CD4-positive, CD25-positive, alpha-beta regulatory T cell (primary cell): ENCODE measurements at regions not wholly inside any gene's neighbourhood (a gene's known extent, or its start where the extent isn't known, plus 50 kb on each side); places are given as distances from the start of the nearest gene placed in this dataset.

Source experiments
- ATAC-seq, 2 donors: fragments of 150-1000 bp; cut with Tn5 transposase; one replicate each; pipeline ENCODE4 v1.10.0; 2021; ENCODE audit warnings: low read depth in 2 of 2, moderate number of reproducible peaks in 2 of 2, moderate library complexity in 1 of 2
- DNase-seq, 3 donors: peaks; one replicate each; pipeline versions ENCODE4 v3.0.0 to v3.0.0-alpha.2; 2012 to 2022; ENCODE audit warnings: mixed read lengths in 1 of 3
- H3K27ac ChIP-seq: one replicate; pipeline ENCODE4 v1.7.0; 2013; ENCODE audit warnings: mild to moderate bottlenecking, low read length; ENCODE audit not compliant: insufficient read depth, poor library complexity, severe bottlenecking
- H3K27me3 ChIP-seq: one replicate; pipeline ENCODE4 v1.7.0; 2013; ENCODE audit warnings: low read length; ENCODE audit not compliant: control insufficient read depth, insufficient read depth
- H3K36me3 ChIP-seq: one replicate; pipeline ENCODE4 v1.7.0; 2013; ENCODE audit warnings: mild to moderate bottlenecking, low read length, moderate library complexity; ENCODE audit not compliant: control insufficient read depth, insufficient read depth
- H3K4me1 ChIP-seq: 2 replicates; pipeline ENCODE4 v1.7.0; 2013; ENCODE audit warnings: mild to moderate bottlenecking, low read length; ENCODE audit not compliant: insufficient read depth, control insufficient read depth, poor library complexity, severe bottlenecking
- H3K4me3 ChIP-seq: one replicate; pipeline ENCODE4 v1.7.0; 2013; ENCODE audit warnings: low read depth, mild to moderate bottlenecking, low read length, moderate library complexity
- H3K9me3 ChIP-seq, 2 experiments: 1 replicate in 1 of 2; 2 replicates in 1 of 2; pipeline ENCODE4 v1.7.0; 2013; ENCODE audit warnings: low read length in 2 of 2, mild to moderate bottlenecking in 1 of 2, moderate library complexity in 1 of 2; ENCODE audit not compliant: control insufficient read depth in 2 of 2
- H3K27ac Mint-ChIP-seq, 3 donors: one replicate each; pipeline ENCODE4 v1.8.0; 2020 to 2022; ENCODE audit warnings: mild to moderate bottlenecking in 3 of 3, mixed read lengths in 3 of 3, moderate library complexity in 2 of 3
- H3K27me3 Mint-ChIP-seq: one replicate; pipeline ENCODE4 v1.8.0; 2022; ENCODE audit warnings: mild to moderate bottlenecking, mixed read lengths
- H3K36me3 Mint-ChIP-seq: one replicate; pipeline ENCODE4 v1.8.0; 2020; ENCODE audit warnings: mixed read lengths
- H3K4me1 Mint-ChIP-seq, 4 donors: one replicate each; pipeline ENCODE4 v1.8.0; 2020 to 2022; ENCODE audit warnings: mixed read lengths in 4 of 4, mild to moderate bottlenecking in 1 of 4
- H3K4me3 Mint-ChIP-seq, 4 donors: one replicate each; pipeline ENCODE4 v1.8.0; 2020 to 2022; ENCODE audit warnings: mild to moderate bottlenecking in 4 of 4, mixed read lengths in 4 of 4, moderate library complexity in 3 of 4
- H3K9me3 Mint-ChIP-seq, 7 donors: one replicate each; pipeline ENCODE4 v1.8.0; 2020 to 2022; ENCODE audit warnings: mixed read lengths in 7 of 7, mild to moderate bottlenecking in 3 of 7, moderate library complexity in 2 of 7

DNA sequence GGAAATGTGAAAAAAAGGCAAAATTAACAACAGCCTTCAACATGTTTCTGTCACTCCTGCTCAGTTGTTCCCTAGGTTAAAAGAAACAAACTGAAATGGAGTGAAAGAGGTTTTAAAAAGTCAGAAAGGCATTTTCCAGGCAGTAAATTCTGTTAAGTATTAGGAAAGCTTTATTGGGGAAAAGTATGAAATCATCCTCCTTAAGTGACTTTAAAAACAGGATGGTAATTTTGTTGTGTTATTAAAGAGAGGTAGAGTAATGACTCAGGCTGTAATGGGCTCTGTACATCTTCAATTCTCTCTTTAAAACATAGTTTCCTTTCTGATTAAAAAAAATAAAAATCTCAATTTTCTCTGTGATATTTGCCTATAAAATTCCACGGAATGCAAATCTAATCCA lies 81.1 kb downstream of the OTOL1 start:
- no peak overlapping the region for H3K4me3 ChIP-seq
- Mint-ChIP-seq H3K27ac (no peak overlapping the region), H3K4me3 (no peak overlapping the region), H3K27me3 (no peaks in the 10 kb centered on the region), H3K36me3 (no peaks in the 10 kb centered on the region), H3K4me1 (no peaks in the 10 kb centered on the region), H3K9me3 (peaks cover 0 to 4% (median 3%) of the 10 kb centered on the region in 7 donors)
- no peaks in the 10 kb centered on the region for H3K4me1 ChIP-seq
- DNase-seq (no peak), ATAC-seq (no peak)
- no peaks in the 10 kb centered on the region for H3K9me3 ChIP-seq
- no peaks in the 10 kb centered on the region for H3K36me3 ChIP-seq
- H3K27me3 ChIP-seq, result no peaks in the 10 kb centered on the region
- no peak overlapping the region for H3K27ac ChIP-seq

DNA sequence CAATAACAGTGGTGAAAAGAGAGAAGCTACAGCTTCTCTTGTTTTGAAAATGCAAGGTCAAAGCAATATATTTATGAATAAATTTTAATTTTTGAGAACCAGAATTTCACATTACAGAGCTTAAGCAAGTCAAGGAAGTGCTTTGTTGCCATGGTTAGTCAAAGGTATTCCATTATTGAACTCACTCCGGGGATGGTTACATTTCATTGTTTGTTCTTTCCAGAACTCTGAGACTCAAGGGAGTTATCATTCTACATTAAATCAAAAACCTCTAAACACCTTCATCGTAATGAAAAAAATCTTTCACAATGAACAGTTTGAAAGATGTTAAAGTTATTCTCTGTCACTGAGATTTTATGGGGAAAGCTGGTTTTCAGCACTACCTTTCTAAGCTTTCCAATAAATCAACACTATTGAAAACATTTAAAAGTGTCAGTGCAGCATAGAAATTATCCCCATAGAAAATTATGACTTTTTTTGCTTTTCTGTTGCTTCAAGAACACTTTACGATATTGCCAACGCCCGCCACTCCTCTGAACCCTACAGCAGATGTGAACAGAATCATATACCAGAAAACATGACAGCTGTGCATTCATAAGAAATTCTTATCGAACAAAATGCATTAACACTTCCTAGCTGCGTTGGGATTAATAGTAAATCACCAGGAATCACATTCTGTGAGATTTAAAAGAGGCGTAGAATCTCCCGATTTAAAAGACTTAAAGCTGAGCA lies 83.0 kb downstream of the OTOL1 start:
- Histone ChIP-seq H3K27ac (no peak overlapping the region), H3K4me3 (no peak overlapping the region), H3K9me3 (no peaks in the 10 kb centered on the region), H3K27me3 (no peaks in the 10 kb centered on the region), H3K4me1 (no peaks in the 10 kb centered on the region), H3K36me3 (no peaks in the 10 kb centered on the region)
- Mint-ChIP-seq H3K27ac (no peak overlapping the region), H3K4me3 (no peak overlapping the region), H3K9me3 (peaks cover 0 to 4% (median 4%) of the 10 kb centered on the region in 7 donors), H3K4me1 (no peaks in the 10 kb centered on the region), H3K27me3 (no peaks in the 10 kb centered on the region), H3K36me3 (no peaks in the 10 kb centered on the region)
- ATAC-seq (no peak), DNase-seq (no peak)

DNA sequence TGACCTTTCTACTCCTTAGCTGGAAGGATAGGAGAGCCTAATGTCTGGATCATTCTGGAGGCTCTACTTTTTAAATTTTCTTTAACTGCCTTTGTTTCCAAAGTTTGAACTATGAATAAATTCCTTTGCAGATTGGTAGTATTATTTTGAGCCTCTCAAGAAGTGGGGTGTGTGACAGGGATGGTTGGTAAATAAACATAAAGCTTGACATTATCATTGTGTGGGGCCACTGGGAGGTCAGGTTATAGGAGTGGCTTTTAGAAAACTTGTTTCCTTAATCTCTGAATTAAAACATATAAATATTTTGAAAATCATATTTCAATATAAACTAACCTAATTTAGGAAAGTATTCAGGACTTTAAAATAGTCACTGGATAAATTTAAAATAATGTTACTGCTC lies 89.3 kb downstream of the OTOL1 start:
- Histone ChIP-seq H3K27me3 (no peaks in the 10 kb centered on the region), H3K4me3 (no peak overlapping the region), H3K27ac (no peak overlapping the region), H3K9me3 (no peaks in the 10 kb centered on the region), H3K36me3 (no peaks in the 10 kb centered on the region), H3K4me1 (no peaks in the 10 kb centered on the region)
- Mint-ChIP-seq H3K9me3 (peaks cover 0 to 6% (median 2%) of the 10 kb centered on the region in 7 donors), H3K27me3 (no peaks in the 10 kb centered on the region), H3K4me3 (no peak overlapping the region), H3K4me1 (no peaks in the 10 kb centered on the region), H3K36me3 (no peaks in the 10 kb centered on the region), H3K27ac (no peak overlapping the region)
- ATAC-seq, result no peak
- no peak for DNase-seq

DNA sequence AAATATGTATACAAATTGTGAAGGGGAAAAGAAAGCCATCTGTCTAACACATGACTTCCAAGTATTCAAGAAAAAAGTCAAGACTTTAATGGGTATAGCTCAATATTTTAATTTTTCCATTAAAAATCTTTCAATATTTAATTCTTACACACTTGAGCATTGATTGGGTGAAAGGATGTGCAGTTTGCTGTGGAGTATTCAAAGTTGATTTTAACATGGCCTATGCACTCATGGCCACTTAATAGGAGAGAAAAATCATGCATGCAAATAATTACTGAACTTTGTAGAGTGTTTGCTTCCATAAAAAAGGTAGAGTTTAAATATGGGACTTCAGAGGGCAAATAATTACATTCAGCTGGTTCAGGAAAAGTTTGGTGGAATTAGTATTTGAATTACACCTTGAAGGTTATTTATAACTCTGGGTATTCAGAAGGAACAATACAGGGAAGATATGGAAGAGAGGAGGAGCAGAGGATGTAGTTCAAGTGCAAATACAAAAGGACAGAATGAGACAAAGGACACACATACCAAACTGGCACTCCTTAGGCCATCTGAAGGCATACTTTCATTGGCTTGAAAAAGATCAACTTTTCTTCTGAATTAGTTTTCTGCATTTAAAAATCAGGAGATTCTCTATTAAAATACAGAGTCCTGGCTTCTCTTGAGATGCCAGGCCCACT lies 90.1 kb downstream of the OTOL1 start:
- Mint-ChIP-seq H3K4me1 (no peaks in the 10 kb centered on the region), H3K4me3 (no peak overlapping the region), H3K9me3 (peaks cover 0 to 7% (median 5%) of the 10 kb centered on the region in 7 donors), H3K36me3 (no peaks in the 10 kb centered on the region), H3K27me3 (no peaks in the 10 kb centered on the region), H3K27ac (no peak overlapping the region)
- no peak for ATAC-seq
- Histone ChIP-seq H3K27ac (no peak overlapping the region), H3K36me3 (no peaks in the 10 kb centered on the region), H3K9me3 (no peaks in the 10 kb centered on the region), H3K27me3 (no peaks in the 10 kb centered on the region), H3K4me3 (no peak overlapping the region), H3K4me1 (no peaks in the 10 kb centered on the region)
- no peak for DNase-seq

DNA sequence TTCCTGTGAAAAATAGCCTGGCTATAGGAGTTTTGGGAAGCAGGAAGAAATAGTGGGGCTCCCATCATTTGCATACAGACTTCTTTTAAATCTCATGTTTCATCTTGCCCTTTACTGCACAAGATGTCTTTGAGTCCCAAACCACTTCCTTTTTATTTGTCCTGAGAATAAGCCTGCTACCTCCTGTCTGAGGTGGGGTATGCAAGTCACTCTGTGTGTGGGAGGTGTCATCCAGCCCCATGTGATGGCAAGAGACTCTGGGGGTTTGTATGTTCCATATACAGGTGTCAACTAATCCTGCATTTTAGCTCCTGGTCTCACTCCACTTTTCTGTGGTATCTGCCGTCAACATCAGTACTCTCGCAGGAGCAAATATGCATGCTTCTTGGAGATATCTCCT lies 102.0 kb downstream of the OTOL1 start:
- Histone ChIP-seq H3K9me3 (no peaks in the 10 kb centered on the region), H3K27ac (no peak overlapping the region), H3K4me1 (no peaks in the 10 kb centered on the region), H3K4me3 (no peak overlapping the region), H3K36me3 (no peaks in the 10 kb centered on the region), H3K27me3 (no peaks in the 10 kb centered on the region)
- ATAC-seq (no peak), DNase-seq (no peak)
- H3K36me3 Mint-ChIP-seq, result no peaks in the 10 kb centered on the region
- H3K4me3 Mint-ChIP-seq, result no peak overlapping the region
- H3K9me3 Mint-ChIP-seq, result peaks cover 0 to 8% (median 2%) of the 10 kb centered on the region in 7 donors
- no peaks in the 10 kb centered on the region for H3K4me1 Mint-ChIP-seq
- H3K27ac Mint-ChIP-seq, result no peak overlapping the region
- H3K27me3 Mint-ChIP-seq, result no peaks in the 10 kb centered on the region

DNA sequence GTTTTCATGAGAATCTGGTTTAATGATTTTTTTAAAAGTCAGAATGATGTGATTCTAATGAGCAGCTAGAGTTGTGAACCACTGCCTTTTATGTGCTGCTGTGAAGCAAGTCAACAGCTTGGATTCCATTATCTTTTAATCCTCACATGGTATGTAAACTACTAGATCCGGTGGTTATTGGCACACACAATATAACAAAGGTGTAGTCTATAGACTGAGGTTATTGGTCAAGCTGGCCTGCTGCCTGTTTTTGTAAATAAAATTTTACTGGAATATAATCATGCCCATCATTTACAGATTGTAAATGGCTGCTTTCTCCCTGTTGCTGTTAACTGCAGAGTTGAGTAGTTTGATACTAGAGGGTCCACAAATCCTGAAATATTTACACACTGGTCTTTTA lies 103.1 kb downstream of the OTOL1 start:
- DNase-seq (no peak), ATAC-seq (no peak)
- Histone ChIP-seq H3K9me3 (no peaks in the 10 kb centered on the region), H3K4me1 (no peaks in the 10 kb centered on the region), H3K27me3 (no peaks in the 10 kb centered on the region), H3K27ac (no peak overlapping the region), H3K36me3 (no peaks in the 10 kb centered on the region), H3K4me3 (no peak overlapping the region)
- Mint-ChIP-seq H3K4me3 (no peak overlapping the region), H3K27ac (no peak overlapping the region), H3K36me3 (no peaks in the 10 kb centered on the region), H3K9me3 (peaks cover 0 to 11% (median 2%) of the 10 kb centered on the region in 7 donors), H3K4me1 (no peaks in the 10 kb centered on the region), H3K27me3 (no peaks in the 10 kb centered on the region)

DNA sequence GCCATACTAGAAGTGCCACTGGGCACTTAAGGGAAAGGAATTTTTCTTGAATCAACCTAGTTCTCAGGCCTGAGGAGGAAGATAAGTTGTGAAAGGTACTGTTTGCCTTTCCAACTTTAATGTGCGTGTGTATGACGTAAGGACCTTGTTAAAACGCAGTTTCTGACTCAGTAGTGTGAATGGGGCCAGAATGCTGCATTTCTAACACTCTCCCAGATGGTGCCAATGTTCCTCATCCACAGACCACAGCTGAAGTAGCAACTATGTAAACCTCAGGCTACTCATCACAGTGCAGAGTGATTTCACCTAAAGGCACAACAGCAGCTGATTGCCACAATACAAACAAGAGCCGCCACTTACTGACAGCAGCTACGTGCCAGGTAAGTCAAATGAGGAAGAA lies 103.6 kb downstream of the OTOL1 start:
- Histone ChIP-seq H3K4me1 (no peaks in the 10 kb centered on the region), H3K4me3 (no peak overlapping the region), H3K9me3 (no peaks in the 10 kb centered on the region), H3K27ac (no peak overlapping the region), H3K27me3 (no peaks in the 10 kb centered on the region), H3K36me3 (no peaks in the 10 kb centered on the region)
- no peak overlapping the region for H3K4me3 Mint-ChIP-seq
- DNase-seq (no peak), ATAC-seq (no peak)
- H3K27ac Mint-ChIP-seq, result no peak overlapping the region
- peaks cover 0 to 11% (median 2%) of the 10 kb centered on the region in 7 donors for H3K9me3 Mint-ChIP-seq
- no peaks in the 10 kb centered on the region for H3K36me3 Mint-ChIP-seq
- H3K4me1 Mint-ChIP-seq, result no peaks in the 10 kb centered on the region
- H3K27me3 Mint-ChIP-seq, result no peaks in the 10 kb centered on the region

DNA sequence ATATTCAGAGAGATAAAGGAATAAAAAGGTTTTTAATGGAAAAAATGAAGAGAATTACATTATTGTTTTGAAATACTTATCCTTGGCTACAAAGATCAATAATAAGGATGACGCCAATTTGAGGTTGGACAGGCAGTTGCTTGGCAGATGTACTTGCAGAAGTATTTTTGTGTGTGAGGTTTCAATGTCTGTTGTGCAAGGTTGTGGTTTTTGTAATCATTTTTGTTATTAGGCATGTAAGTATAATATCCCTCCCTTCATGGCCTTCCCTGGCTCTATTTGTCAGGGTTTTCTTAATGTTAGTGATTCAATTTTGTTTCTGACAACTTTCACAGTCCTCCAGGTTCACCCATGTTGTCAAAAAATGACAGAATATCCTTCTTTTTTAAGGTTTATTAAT lies 105.9 kb downstream of the OTOL1 start:
- Histone ChIP-seq H3K27ac (no peak overlapping the region), H3K36me3 (no peaks in the 10 kb centered on the region), H3K4me3 (no peak overlapping the region), H3K4me1 (no peaks in the 10 kb centered on the region), H3K27me3 (no peaks in the 10 kb centered on the region), H3K9me3 (no peaks in the 10 kb centered on the region)
- ATAC-seq, result no peak
- Mint-ChIP-seq H3K4me3 (no peak overlapping the region), H3K4me1 (no peaks in the 10 kb centered on the region), H3K9me3 (peaks cover 0 to 8% (median 2%) of the 10 kb centered on the region in 7 donors), H3K36me3 (no peaks in the 10 kb centered on the region), H3K27me3 (no peaks in the 10 kb centered on the region), H3K27ac (no peak overlapping the region)
- DNase-seq, result no peak
